ENCODE measurements at regions not wholly inside any gene's neighbourhood (a gene's known extent, or its start where the extent isn't known, plus 50 kb on each side); places are given as distances from the start of the nearest gene placed in this dataset.

DNA sequence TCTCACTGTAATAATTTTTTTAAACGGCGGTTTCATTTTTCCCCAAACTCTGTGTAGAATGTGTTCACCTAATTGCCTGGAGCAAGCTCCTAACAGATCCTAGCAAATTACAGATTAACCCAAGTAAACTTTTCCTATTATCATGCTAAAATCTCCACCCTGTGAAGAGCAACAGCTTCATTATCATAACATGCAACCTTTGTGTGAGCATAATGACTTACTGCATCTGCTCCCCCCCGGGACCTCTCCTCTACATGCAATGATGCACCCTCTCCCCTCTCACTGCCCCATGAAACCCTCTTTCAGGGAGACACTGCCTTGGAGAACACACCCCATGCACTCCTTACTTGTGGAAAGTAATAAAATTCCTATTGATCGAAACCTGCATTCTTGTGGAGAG, 717.0 kb upstream of the TMPRSS15 start:
- Mint-ChIP-seq H3K36me3 (ENCODE audit: insufficient read depth) (no peaks in the 10 kb centered on the region), H3K4me3 (no peak overlapping the region), H3K4me1 (ENCODE audit: low read depth) (no peaks in the 10 kb centered on the region), H3K9me3 (peaks cover 26% of the 10 kb centered on the region), H3K27me3 (ENCODE audit: low read depth) (no peaks in the 10 kb centered on the region)
- no peak for DNase-seq
- ATAC-seq = no peak

GRCh38 chr21:19122356-19122755, 718.8 kb upstream of the TMPRSS15 start:
- Mint-ChIP-seq H3K36me3 (ENCODE audit: insufficient read depth) (no peaks in the 10 kb centered on the region), H3K4me3 (no peak overlapping the region), H3K27me3 (ENCODE audit: low read depth) (no peaks in the 10 kb centered on the region), H3K4me1 (ENCODE audit: low read depth) (no peaks in the 10 kb centered on the region), H3K9me3 (peaks cover 26% of the 10 kb centered on the region)
- no peak for ATAC-seq
- no peak for DNase-seq

- Mint-ChIP-seq H3K9me3 (peaks cover 26% of the 10 kb centered on the region), H3K36me3 (ENCODE audit: insufficient read depth) (no peaks in the 10 kb centered on the region), H3K4me3 (no peak overlapping the region), H3K27me3 (ENCODE audit: low read depth) (no peaks in the 10 kb centered on the region), H3K4me1 (ENCODE audit: low read depth) (no peaks in the 10 kb centered on the region)
- DNase-seq = no peak
- no peak for ATAC-seq
These were observed 719.5 kb upstream of the TMPRSS15 start for GRCh38 chr21:19123053-19123452.

GRCh38 chr21:19123525-19123924, 719.9 kb upstream of the TMPRSS15 start:
- DNase-seq (no peak), ATAC-seq (no peak)
- no peaks in the 10 kb centered on the region for H3K4me1 Mint-ChIP-seq (ENCODE audit: low read depth)
- no peak overlapping the region for H3K4me3 Mint-ChIP-seq
- H3K27me3 Mint-ChIP-seq (ENCODE audit: low read depth) = no peaks in the 10 kb centered on the region
- peaks cover 24% of the 10 kb centered on the region for H3K9me3 Mint-ChIP-seq
- H3K36me3 Mint-ChIP-seq (ENCODE audit: insufficient read depth) = no peaks in the 10 kb centered on the region

DNA sequence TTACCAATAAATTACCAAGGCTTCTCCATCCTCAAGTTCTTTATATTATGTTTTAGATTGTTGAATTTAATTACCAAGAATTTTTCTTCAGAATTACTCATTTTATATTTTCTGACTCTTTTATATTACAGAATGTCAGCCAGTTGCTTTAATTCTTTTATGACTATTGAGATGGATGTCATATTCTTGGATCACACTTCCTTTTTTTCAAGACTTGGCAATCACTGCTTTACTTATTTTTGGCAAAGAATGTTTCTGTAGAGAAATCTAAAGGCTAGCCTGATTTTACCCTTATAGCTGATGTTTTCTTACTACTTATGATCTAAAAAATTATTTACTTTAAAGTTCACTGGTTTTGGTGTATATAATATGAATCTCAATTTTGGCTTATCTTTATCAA, 721.1 kb upstream of the TMPRSS15 start:
- Mint-ChIP-seq H3K36me3 (ENCODE audit: insufficient read depth) (no peaks in the 10 kb centered on the region), H3K4me1 (ENCODE audit: low read depth) (no peaks in the 10 kb centered on the region), H3K9me3 (peaks cover 18% of the 10 kb centered on the region), H3K4me3 (no peak overlapping the region), H3K27me3 (ENCODE audit: low read depth) (no peaks in the 10 kb centered on the region)
- DNase-seq (no peak), ATAC-seq (no peak)

GRCh38 chr21:19130379-19131028, 726.9 kb upstream of the TMPRSS15 start:
- H3K4me3 Mint-ChIP-seq = no peak overlapping the region
- no peaks in the 10 kb centered on the region for H3K4me1 Mint-ChIP-seq (ENCODE audit: low read depth)
- no peaks in the 10 kb centered on the region for H3K27me3 Mint-ChIP-seq (ENCODE audit: low read depth)
- peaks cover 8% of the 10 kb centered on the region for H3K9me3 Mint-ChIP-seq
- no peak for ATAC-seq
- no peak for DNase-seq
- no peaks in the 10 kb centered on the region for H3K36me3 Mint-ChIP-seq (ENCODE audit: insufficient read depth)

DNA sequence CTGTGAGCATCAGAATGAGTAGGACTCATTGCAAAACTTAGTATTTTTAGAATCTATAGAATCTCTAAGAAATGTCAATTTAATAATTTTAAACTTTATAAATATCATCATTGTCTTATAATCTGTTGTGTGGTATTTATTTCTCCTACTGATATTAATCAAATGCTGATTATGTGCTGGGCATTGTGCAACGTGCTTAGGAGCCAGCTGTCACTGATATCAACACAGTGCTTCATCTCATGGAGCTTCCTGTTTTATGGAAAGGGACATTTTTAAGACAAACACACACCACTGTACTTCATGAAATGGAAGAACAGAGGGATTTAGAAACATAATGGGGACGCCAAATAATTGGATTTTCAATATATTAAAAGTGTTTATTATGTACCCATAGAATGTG, 737.9 kb upstream of the TMPRSS15 start:
- Mint-ChIP-seq H3K4me1 (ENCODE audit: low read depth) (no peaks in the 10 kb centered on the region), H3K36me3 (ENCODE audit: insufficient read depth) (no peaks in the 10 kb centered on the region), H3K27me3 (ENCODE audit: low read depth) (no peaks in the 10 kb centered on the region), H3K9me3 (peaks cover 8% of the 10 kb centered on the region), H3K4me3 (no peak overlapping the region)
- no peak for DNase-seq
- ATAC-seq = no peak

DNA sequence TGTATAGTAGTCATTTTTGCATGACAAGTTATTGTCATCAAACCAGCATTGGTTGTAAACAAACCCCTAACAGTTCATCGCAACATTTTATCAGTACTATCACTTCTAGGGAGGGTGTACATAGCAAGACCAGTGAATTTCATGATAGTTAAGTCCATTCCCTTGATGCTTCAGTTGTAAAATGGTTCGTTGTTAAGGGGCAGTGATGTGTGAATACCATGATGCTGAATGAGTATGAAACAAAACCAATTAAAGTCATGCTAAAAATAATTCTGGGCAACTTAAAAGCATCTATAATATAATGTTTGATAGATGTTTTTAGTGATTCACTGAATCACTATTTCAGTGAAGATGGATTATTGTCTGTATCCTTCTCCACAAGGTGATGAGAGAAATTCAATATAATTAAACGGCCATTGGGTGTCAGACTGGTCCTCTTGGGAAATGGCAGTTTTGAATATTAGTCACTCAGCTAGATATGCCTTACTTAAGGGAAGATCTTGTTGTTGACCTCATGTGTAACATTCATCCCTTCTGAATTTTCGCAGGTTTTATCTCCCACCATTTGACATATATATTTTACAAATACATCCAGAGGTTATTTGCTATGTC, 742.2 kb upstream of the TMPRSS15 start:
- Mint-ChIP-seq H3K9me3 (peaks cover 6% of the 10 kb centered on the region), H3K4me1 (ENCODE audit: low read depth) (no peaks in the 10 kb centered on the region)

GRCh38 chr21:19148056-19148455, 744.5 kb upstream of the TMPRSS15 start:
- DNase-seq = no peak
- Mint-ChIP-seq H3K9me3 (peaks cover 6% of the 10 kb centered on the region), H3K27me3 (ENCODE audit: low read depth) (no peaks in the 10 kb centered on the region), H3K4me1 (ENCODE audit: low read depth) (no peaks in the 10 kb centered on the region), H3K36me3 (ENCODE audit: insufficient read depth) (no peaks in the 10 kb centered on the region), H3K4me3 (no peak overlapping the region)
- ATAC-seq = no peak

More for the DNA sequence above, 742.2 kb upstream of the TMPRSS15 start:
- ATAC-seq (no peak), DNase-seq (no peak)
- H3K27me3 Mint-ChIP-seq (ENCODE audit: low read depth) = no peaks in the 10 kb centered on the region
- H3K4me3 Mint-ChIP-seq = no peak overlapping the region
- H3K36me3 Mint-ChIP-seq (ENCODE audit: insufficient read depth) = no peaks in the 10 kb centered on the region

DNA sequence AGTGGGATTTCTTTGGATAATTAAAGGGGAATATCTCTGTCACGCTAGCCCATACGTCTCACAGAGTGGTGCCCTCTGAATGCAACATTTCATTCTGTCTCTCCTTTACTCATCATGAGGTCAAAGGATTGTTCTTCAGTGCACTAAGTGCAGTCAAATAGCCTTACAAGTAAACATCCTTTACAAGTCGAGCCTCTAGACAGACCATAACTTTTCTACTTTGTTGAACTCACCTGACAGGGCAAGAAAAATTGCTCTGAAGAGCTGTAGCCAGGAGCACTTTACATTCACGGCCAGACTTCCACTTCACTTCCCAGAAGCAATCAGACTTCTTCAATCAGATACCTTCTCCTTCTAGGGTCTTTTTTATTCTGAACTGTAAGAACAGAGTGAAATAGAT, 768.0 kb upstream of the TMPRSS15 start:
- Mint-ChIP-seq H3K27me3 (ENCODE audit: low read depth) (no peaks in the 10 kb centered on the region), H3K36me3 (ENCODE audit: insufficient read depth) (no peaks in the 10 kb centered on the region), H3K4me3 (no peak overlapping the region), H3K9me3 (peaks cover 3% of the 10 kb centered on the region), H3K4me1 (ENCODE audit: low read depth) (no peaks in the 10 kb centered on the region)
- DNase-seq (no peak), ATAC-seq (no peak)

- ATAC-seq = no peak
- Mint-ChIP-seq H3K36me3 (ENCODE audit: insufficient read depth) (no peaks in the 10 kb centered on the region), H3K27me3 (ENCODE audit: low read depth) (no peaks in the 10 kb centered on the region), H3K4me3 (no peak overlapping the region), H3K9me3 (peaks cover 7% of the 10 kb centered on the region), H3K4me1 (ENCODE audit: low read depth) (no peaks in the 10 kb centered on the region)
- no peak for DNase-seq
These were observed 778.1 kb upstream of the TMPRSS15 start for GRCh38 chr21:19181604-19182140.

- Mint-ChIP-seq H3K27me3 (ENCODE audit: low read depth) (no peaks in the 10 kb centered on the region), H3K4me1 (ENCODE audit: low read depth) (no peaks in the 10 kb centered on the region), H3K36me3 (ENCODE audit: insufficient read depth) (no peaks in the 10 kb centered on the region), H3K4me3 (no peak overlapping the region), H3K9me3 (peaks cover 20% of the 10 kb centered on the region)
- no peak for ATAC-seq
- no peak for DNase-seq
These were observed 794.4 kb upstream of the TMPRSS15 start for GRCh38 chr21:19197950-19198349.

- DNase-seq = no peak
- ATAC-seq = no peak
- no peaks in the 10 kb centered on the region for H3K4me1 Mint-ChIP-seq (ENCODE audit: low read depth)
- no peaks in the 10 kb centered on the region for H3K36me3 Mint-ChIP-seq (ENCODE audit: insufficient read depth)
- H3K27me3 Mint-ChIP-seq (ENCODE audit: low read depth) = no peaks in the 10 kb centered on the region
- peaks cover 24% of the 10 kb centered on the region for H3K9me3 Mint-ChIP-seq
- no peak overlapping the region for H3K4me3 Mint-ChIP-seq
These were observed 795.2 kb upstream of the TMPRSS15 start for GRCh38 chr21:19198801-19199200.

DNA sequence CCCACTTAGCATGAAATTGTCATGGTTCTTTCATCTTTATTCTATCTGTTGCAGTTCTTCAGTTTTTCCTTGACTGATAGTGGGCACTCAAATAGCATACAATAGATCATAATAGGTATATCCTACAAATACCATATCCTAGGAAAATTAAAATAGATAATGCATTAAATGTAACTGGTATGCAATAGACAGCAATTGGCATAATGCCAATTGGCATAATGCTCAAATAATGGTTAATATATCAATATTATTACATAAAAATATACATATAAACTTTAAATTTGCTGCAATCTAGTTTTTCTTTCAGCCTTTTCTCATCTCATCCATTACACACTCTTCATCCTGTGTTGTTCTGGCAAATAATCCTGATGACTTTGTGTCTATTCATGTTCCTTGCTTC, 814.6 kb upstream of the TMPRSS15 start:
- Mint-ChIP-seq H3K9me3 (peaks cover 11% of the 10 kb centered on the region), H3K36me3 (ENCODE audit: insufficient read depth) (no peaks in the 10 kb centered on the region), H3K27me3 (ENCODE audit: low read depth) (no peaks in the 10 kb centered on the region), H3K4me3 (no peak overlapping the region), H3K4me1 (ENCODE audit: low read depth) (no peaks in the 10 kb centered on the region)
- DNase-seq (no peak), ATAC-seq (no peak)

DNA sequence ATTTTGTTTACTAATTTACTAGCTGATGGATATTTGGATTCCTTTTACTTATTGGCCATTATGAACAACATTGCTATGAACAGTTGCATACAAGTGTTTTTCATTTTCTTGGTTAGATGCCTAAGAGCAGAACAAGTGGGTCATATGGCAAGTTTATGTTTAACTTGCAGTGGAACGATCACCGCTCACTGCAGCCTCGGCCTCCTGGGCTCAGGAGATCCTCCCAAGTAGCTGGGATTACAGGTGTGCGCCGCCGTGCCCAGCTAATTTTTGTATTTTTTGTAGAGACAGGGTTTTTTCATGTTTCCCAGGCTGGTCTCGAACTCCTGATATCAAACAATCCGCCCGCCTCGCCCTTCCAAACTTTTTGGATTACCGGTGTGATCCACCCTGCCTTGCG, 820.5 kb upstream of the TMPRSS15 start:
- Mint-ChIP-seq H3K4me3 (no peak overlapping the region), H3K27me3 (ENCODE audit: low read depth) (no peaks in the 10 kb centered on the region), H3K9me3 (peaks cover 6% of the 10 kb centered on the region), H3K36me3 (ENCODE audit: insufficient read depth) (no peaks in the 10 kb centered on the region), H3K4me1 (ENCODE audit: low read depth) (no peaks in the 10 kb centered on the region)
- no peak for DNase-seq
- ATAC-seq = no peak

All from activated T-cell treated with anti-CD3 and anti-CD28 coated beads, Interleukin-2, amount 50 U/mL, for 4 hours (primary cell).